HUES6 (cell line): ENCODE measurements at regions not wholly inside any gene's neighbourhood (a gene's known extent, or its start where the extent isn't known, plus 50 kb on each side); places are given as distances from the start of the nearest gene placed in this dataset.

Source experiments
- H3K27ac ChIP-seq: 2 replicates; pipeline ENCODE4 v1.7.0; 2013; ENCODE audit warnings: low read depth, mild to moderate bottlenecking, low read length, inconsistent platforms
- H3K27me3 ChIP-seq: 2 replicates; pipeline ENCODE4 v1.6.1; 2013; ENCODE audit warnings: low read length; ENCODE audit not compliant: control insufficient read depth, insufficient read depth
- H3K36me3 ChIP-seq: 2 replicates; pipeline ENCODE4 v1.6.1; 2013; ENCODE audit warnings: low read length; ENCODE audit not compliant: control insufficient read depth, insufficient read depth
- H3K4me1 ChIP-seq: 2 replicates; pipeline ENCODE4 v1.6.1; 2013; ENCODE audit warnings: low read length; ENCODE audit not compliant: control insufficient read depth, insufficient read depth
- H3K4me3 ChIP-seq: 2 replicates; pipeline ENCODE4 v1.5.1; 2013; ENCODE audit warnings: low read depth, low read length
- H3K9ac ChIP-seq: one replicate; pipeline ENCODE4 v1.6.1; 2013; ENCODE audit warnings: mild to moderate bottlenecking, low read length
- H3K9me3 ChIP-seq: 2 replicates; pipeline ENCODE4 v1.6.1; 2013; ENCODE audit warnings: low read depth, low read length; ENCODE audit not compliant: control insufficient read depth, insufficient read depth

DNA sequence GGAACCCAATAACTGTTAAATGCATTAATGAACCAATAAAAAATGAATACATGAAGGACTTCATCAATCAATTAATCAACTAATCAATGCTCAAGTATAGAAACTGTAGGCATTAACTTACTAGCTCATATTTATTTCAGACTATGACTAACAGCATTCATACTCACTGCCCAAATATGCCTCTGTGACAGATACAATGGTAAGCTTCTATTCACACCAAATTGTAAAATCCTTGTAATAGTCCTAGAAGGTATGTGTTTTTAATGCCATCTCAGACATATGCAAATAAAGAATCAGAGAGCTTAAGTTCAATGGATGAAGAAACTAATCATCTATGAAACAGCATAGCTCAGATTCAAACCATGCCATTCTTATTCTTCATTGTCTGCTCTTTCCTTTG is 1253.6 kb upstream of the TENM4 start:
- Histone ChIP-seq H3K36me3 (no peaks in the 10 kb centered on the region), H3K4me1 (peaks cover 8% of the 10 kb centered on the region; the same call in 1 of the 2 replicates), H3K4me3 (no peak overlapping the region), H3K27ac (no peak overlapping the region), H3K27me3 (no peaks in the 10 kb centered on the region), H3K9ac (no peak overlapping the region), H3K9me3 (no peaks in the 10 kb centered on the region)

DNA sequence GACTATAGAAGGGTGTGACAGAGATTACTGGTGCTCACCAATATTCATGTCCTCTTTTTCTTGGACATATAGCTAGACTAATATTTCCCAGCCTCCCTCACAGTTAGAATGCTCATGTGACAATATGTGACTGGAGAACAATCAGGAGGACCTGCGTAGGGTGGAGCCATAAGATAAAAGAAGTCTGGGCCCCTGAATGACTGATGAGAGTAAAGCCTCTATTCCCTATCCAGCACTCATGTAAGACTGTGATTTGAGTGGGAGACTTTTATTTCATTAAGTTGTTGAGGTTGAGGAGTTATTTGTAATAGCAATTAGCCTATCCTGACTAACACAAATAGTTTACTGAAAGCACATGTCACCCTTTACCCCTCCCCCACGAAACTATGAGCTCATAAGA is 1247.1 kb upstream of the TENM4 start:
- no peaks in the 10 kb centered on the region for H3K27me3 ChIP-seq
- H3K4me1 ChIP-seq = peaks cover 8% of the 10 kb centered on the region; the same call in 1 of the 2 replicates
- no peak overlapping the region for H3K9ac ChIP-seq
- H3K9me3 ChIP-seq = no peaks in the 10 kb centered on the region
- no peaks in the 10 kb centered on the region for H3K36me3 ChIP-seq
- H3K27ac ChIP-seq = no peak overlapping the region
- H3K4me3 ChIP-seq = no peak overlapping the region

DNA sequence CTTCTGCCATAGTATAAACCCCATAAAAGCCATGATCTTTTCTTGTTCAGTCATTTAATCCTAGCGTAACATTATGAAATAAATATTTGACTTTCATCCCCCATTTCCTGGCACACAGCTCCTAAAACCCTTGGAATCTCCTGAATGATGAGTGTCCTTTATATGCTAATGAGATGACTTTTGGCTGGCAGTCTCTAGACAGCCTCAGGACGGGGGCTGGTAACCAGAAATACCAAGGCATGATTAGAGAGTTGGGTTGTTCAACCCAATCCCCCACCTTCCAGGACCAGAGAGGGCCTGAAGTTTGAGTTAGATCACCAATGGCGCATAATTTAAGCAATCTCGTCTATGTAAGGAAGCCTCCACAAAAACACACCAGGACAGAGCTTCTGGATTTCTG is 1246.1 kb upstream of the TENM4 start:
- Histone ChIP-seq H3K27me3 (no peaks in the 10 kb centered on the region), H3K36me3 (no peaks in the 10 kb centered on the region), H3K4me1 (peaks cover 8% of the 10 kb centered on the region; the same call in 1 of the 2 replicates), H3K27ac (no peak overlapping the region), H3K9ac (no peak overlapping the region), H3K4me3 (no peak overlapping the region), H3K9me3 (no peaks in the 10 kb centered on the region)

DNA sequence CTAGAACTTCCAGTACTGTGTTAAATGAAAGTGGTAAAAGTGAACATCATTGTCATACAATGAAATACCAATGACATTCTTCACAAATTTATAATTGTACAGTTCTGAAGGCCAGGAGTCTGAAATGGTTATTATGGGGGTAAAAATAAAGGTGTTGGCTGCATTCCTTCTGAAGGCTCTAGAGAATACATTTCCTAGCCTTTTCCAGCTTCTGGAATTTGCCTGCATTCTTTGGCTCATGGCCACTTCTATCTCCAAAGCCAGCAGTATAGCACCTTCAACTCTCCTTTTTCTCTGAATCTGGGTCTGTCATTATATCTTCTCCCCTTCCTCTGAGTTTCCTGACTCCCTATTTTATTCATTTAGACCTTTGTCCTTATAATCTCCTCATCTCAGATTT is 1232.7 kb upstream of the TENM4 start:
- no peak overlapping the region for H3K4me3 ChIP-seq
- no peak overlapping the region for H3K27ac ChIP-seq
- H3K9me3 ChIP-seq = peaks cover 3% of the 10 kb centered on the region; the same call in 1 of the 2 replicates
- no peaks in the 10 kb centered on the region for H3K27me3 ChIP-seq
- no peaks in the 10 kb centered on the region for H3K36me3 ChIP-seq
- H3K9ac ChIP-seq = no peak overlapping the region
- no peaks in the 10 kb centered on the region for H3K4me1 ChIP-seq

DNA sequence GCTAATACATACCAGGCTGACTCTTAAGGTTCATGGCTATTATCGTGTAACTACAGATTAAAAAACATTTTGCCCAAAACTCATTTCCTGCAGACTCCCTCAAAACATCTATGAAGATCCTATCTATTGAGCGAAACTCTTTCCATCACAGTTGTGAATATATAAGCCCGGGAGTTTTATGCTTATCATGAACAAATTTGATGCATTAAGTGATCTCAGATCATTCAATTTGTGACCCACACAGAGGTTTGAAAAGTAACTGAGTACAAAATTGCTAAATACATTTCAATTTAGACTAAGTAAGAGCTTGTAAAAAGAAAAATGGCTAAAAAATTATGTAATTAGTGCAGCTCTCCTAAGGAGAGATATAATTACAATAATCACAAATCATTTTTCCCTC is 1228.8 kb upstream of the TENM4 start:
- Histone ChIP-seq H3K27me3 (no peaks in the 10 kb centered on the region), H3K36me3 (no peaks in the 10 kb centered on the region), H3K4me3 (no peak overlapping the region), H3K4me1 (0 out of 2 replicates have a peak, but pooled peaks cover 7% of the 10 kb centered on the region), H3K27ac (no peak overlapping the region), H3K9ac (no peak overlapping the region), H3K9me3 (peaks cover 3% of the 10 kb centered on the region; the same call in 1 of the 2 replicates)

DNA sequence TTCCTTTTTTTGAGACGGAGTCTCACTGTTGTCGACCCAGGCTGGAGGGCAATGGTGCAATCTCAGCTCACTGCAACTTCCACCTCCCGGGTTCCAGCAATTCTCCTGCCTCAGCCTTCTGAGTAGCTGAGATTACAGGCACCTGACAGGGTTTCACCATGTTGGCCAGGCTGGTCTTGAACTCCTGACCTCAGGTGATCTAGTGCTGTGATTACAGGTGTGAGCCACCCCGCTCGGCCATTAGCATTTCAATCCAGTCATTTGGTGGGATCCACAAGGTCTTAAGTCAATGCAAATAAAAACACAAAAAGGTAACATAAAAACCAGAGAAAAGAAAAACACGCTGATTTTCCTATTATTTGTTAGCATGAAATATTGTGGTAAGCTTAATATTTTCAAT is 1227.2 kb upstream of the TENM4 start:
- Histone ChIP-seq H3K9ac (no peak overlapping the region), H3K36me3 (no peaks in the 10 kb centered on the region), H3K27me3 (no peaks in the 10 kb centered on the region), H3K9me3 (no peaks in the 10 kb centered on the region), H3K4me3 (no peak overlapping the region), H3K4me1 (0 out of 2 replicates have a peak, but pooled peaks cover 7% of the 10 kb centered on the region), H3K27ac (no peak overlapping the region)

DNA sequence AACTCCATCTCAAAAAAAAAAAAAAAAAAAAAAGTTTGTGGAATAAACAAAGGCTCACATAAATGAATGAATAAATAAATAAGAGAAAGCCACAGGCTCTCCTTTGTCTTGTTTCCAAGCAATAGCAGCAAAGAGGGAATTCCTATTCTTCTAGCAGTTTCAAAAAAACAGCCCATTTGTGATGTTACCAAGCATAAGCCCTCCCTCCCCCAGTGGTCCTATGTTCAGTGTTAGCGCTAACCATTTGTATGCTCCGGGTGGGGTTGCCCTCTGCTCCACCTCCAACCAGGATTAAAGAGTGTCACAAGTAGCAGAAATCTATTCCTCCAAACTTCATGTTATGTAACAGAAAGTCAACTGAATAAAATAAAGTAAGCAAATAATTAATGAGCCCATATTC is 1215.0 kb upstream of the TENM4 start:
- no peaks in the 10 kb centered on the region for H3K27me3 ChIP-seq
- no peak overlapping the region for H3K9ac ChIP-seq
- no peak overlapping the region for H3K27ac ChIP-seq
- H3K4me1 ChIP-seq = no peaks in the 10 kb centered on the region
- no peaks in the 10 kb centered on the region for H3K9me3 ChIP-seq
- no peaks in the 10 kb centered on the region for H3K36me3 ChIP-seq
- no peak overlapping the region for H3K4me3 ChIP-seq

DNA sequence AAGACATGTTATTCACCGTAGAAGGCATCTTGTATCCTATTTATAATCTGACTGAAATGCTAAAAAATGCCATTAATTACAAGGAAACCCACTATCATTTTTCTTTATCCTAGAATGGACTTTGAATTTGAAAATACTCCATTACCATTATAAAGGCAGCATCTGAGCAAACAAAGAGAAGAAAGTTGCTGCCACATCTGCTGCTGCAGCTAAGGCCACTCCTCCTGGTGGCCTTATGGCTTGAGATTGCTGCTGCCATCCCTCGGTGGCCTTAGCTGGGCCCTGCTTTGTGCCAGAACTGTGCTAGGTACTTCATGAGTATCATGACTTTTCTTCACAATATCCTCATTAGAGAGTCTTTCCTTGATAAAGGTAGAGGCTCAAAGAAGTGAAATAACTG is 1210.1 kb upstream of the TENM4 start:
- Histone ChIP-seq H3K27me3 (no peaks in the 10 kb centered on the region), H3K36me3 (no peaks in the 10 kb centered on the region), H3K9ac (no peak overlapping the region), H3K27ac (no peak overlapping the region), H3K9me3 (no peaks in the 10 kb centered on the region), H3K4me1 (peaks cover 6% of the 10 kb centered on the region), H3K4me3 (no peak overlapping the region)

DNA sequence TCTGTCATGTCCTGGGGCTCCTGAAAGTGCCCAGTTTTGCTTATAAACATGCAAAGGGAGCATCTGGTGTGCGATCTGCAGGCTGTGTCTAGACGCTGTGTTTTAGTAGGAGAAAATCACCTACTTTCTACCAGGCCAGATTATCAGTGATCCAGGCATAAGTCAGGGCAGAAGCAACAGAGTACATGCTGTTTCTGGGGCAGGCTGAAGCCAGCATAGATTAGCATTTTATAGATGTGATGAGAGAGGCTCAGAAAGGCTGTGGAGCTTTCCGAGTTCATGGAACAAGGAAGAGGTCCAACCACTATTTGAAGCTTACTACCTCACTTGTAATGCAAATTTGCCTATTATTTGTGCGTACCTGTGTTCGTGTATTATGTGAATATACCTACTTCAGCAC is 1208.4 kb upstream of the TENM4 start:
- Histone ChIP-seq H3K9me3 (no peaks in the 10 kb centered on the region), H3K27ac (no peak overlapping the region), H3K27me3 (no peaks in the 10 kb centered on the region), H3K36me3 (no peaks in the 10 kb centered on the region), H3K4me3 (no peak overlapping the region), H3K4me1 (peaks cover 6% of the 10 kb centered on the region), H3K9ac (no peak overlapping the region)

DNA sequence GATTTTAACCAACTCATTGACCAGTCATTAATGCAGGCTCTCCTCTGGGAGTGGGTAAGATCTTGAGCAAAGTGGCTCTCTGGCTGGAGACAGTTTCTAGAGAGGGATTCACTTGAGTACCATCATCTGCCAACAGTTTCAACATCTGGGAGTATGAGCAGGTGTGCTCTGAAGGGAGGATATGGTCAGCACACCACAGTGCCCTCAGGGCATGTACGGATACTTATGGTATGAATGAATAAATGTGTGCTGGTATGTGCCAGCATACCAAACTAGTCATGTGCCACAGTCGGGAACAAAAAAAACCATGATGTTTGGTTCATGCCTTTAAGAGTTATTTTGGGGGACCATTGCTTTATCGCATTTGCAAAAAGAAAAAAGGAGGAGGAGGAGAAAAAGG is 1197.5 kb upstream of the TENM4 start:
- H3K27ac ChIP-seq = no peak overlapping the region

DNA sequence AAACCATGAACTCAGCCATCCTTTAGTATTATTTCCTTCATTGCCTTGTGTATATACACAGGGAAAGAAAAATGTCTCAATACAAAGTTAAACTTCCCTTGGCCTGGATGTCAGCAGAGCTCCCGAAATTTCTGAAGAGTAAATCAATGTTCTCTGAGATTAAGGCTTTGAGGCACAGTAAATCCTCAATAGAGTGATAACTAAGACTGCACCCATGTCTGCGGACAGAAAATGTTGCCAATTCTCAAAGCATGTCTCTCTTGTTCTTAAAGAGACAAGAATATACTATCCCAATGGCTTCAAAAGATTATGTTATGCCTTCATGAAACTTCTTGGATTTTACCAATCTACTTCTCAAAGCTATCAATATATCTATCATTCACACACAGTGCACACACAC is 1196.7 kb upstream of the TENM4 start:
- Histone ChIP-seq H3K9me3 (no peaks in the 10 kb centered on the region), H3K36me3 (no peaks in the 10 kb centered on the region), H3K4me3 (no peak overlapping the region), H3K27me3 (no peaks in the 10 kb centered on the region), H3K9ac (no peak overlapping the region), H3K27ac (no peak overlapping the region), H3K4me1 (peaks cover 9% of the 10 kb centered on the region)

More for the DNA sequence above, 1197.5 kb upstream of the TENM4 start:
- Histone ChIP-seq H3K27me3 (no peaks in the 10 kb centered on the region), H3K4me1 (peaks cover 7% of the 10 kb centered on the region; the same call in 1 of the 2 replicates), H3K9me3 (no peaks in the 10 kb centered on the region), H3K36me3 (no peaks in the 10 kb centered on the region), H3K9ac (no peak overlapping the region), H3K4me3 (no peak overlapping the region)

DNA sequence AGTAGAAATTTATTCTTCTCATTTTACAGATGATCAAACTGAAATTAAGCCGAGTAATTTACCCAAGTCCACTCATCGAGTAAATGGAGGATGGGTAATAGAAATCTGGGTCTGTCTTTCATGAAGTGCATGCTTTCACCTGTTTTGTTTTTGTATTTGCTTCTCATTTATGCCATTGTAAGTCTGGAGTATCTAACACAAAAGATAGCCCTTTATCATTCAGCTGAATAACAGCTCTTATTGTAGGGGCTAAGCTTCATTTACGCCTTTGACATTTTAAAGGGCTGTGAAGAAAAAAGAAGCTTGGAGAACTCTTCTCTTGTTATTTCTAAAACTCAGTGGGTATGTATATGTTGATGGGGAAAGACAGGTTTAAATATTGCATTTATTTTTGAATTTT is 1196.2 kb upstream of the TENM4 start:
- Histone ChIP-seq H3K4me1 (peaks cover 12% of the 10 kb centered on the region), H3K36me3 (no peaks in the 10 kb centered on the region), H3K4me3 (no peak overlapping the region), H3K27ac (no peak overlapping the region), H3K9me3 (no peaks in the 10 kb centered on the region), H3K9ac (no peak overlapping the region), H3K27me3 (no peaks in the 10 kb centered on the region)
